H1 (cell line): ENCODE measurements at regions not wholly inside any gene's neighbourhood (a gene's known extent, or its start where the extent isn't known, plus 50 kb on each side); places are given as distances from the start of the nearest gene placed in this dataset.

Source experiments
- ATF3 ChIP-seq: IDR thresholded peaks from 2 replicates; pipeline ENCODE4 v1.6.1; 2011; ENCODE audit warnings: low read depth, mild to moderate bottlenecking, low read length; ENCODE audit not compliant: insufficient read depth
- CREB1 ChIP-seq: IDR thresholded peaks from 2 replicates; pipeline ENCODE4 v1.6.1; 2012; ENCODE audit warnings: inconsistent platforms
- CTCF ChIP-seq, 3 experiments: IDR thresholded peaks; 1 replicate in 2 of 3; 2 replicates in 1 of 3; pipeline versions ENCODE4 v1.5.1 to v1.6.1; 2011; ENCODE audit warnings: low read length in 3 of 3, mild to moderate bottlenecking in 3 of 3, inconsistent platforms in 2 of 3, low read depth in 1 of 3, moderate library complexity in 1 of 3; ENCODE audit not compliant: insufficient read depth in 1 of 3; ENCODE audit errors: control extremely low read depth in 1 of 3
- EZH2 ChIP-seq: fragments of 200-600 bp; sonication (generic); IDR thresholded peaks from 2 replicates; pipeline ENCODE4 v1.7.1; 2012; ENCODE audit warnings: low read depth, mild to moderate bottlenecking, moderate library complexity, low read length, inconsistent platforms; ENCODE audit not compliant: severe bottlenecking
- GABPA ChIP-seq: IDR thresholded peaks from 2 replicates; pipeline ENCODE4 v1.6.1; 2011; ENCODE audit warnings: mild to moderate bottlenecking, low read length, moderate library complexity, borderline replicate concordance; ENCODE audit not compliant: insufficient read depth
- NRF1 ChIP-seq: IDR thresholded peaks from 2 replicates; pipeline ENCODE4 v1.6.1; 2011; ENCODE audit warnings: mild to moderate bottlenecking, low read depth, low read length, improper control_type of control experiment
- SUZ12 ChIP-seq: fragments of 200-600 bp; sonication (generic); IDR thresholded peaks from 2 replicates; pipeline ENCODE4 v1.6.1; 2012; ENCODE audit warnings: mild to moderate bottlenecking, inconsistent platforms, low read length, moderate library complexity, mixed read lengths

GRCh38 chr11:45056529-45056928, 89.9 kb upstream of the PRDM11 start:
- no peak for TF ChIP-seq SUZ12
- no peak for TF ChIP-seq CTCF (IDR thresholded peaks at IDR 0.05; ENCODE audit: control extremely low read depth in 1 of 3, insufficient read depth in 1 of 3, low read depth in 1 of 3, low read length in 3 of 3)
- no peak for TF ChIP-seq ATF3
- TF ChIP-seq EZH2: no peak
- TF ChIP-seq GABPA: no peak
- TF ChIP-seq CREB1: no peak
- TF ChIP-seq NRF1: no peak
